CD14-positive monocyte (primary cell): ENCODE measurements at regions not wholly inside any gene's neighbourhood (a gene's known extent, or its start where the extent isn't known, plus 50 kb on each side); places are given as distances from the start of the nearest gene placed in this dataset.

Experiments used
- DNase-seq, 3 donors: peaks; one replicate each; pipeline ENCODE4 v3.0.0-alpha.2; 2011 to 2022
- H2AFZ ChIP-seq: 2 replicates; pipeline ENCODE4 v1.6.0; 2012; ENCODE audit warnings: mild to moderate bottlenecking, low read depth, low read length, inconsistent platforms; ENCODE audit not compliant: insufficient read depth, poor library complexity, severe bottlenecking
- H3K27ac ChIP-seq, 2 donors: 1 replicate in 1 of 2; 2 replicates in 1 of 2; pipeline ENCODE4 v1.5.1; 2012 to 2013; ENCODE audit warnings: low read length in 2 of 2, control low read depth in 1 of 2, inconsistent platforms in 1 of 2, low read depth in 1 of 2, mild to moderate bottlenecking in 1 of 2
- H3K27me3 ChIP-seq, 2 donors: one replicate each; pipeline versions ENCODE4 v1.6.0 to v1.6.1; 2011 to 2013; ENCODE audit warnings: low read length in 2 of 2; ENCODE audit not compliant: control insufficient read depth in 2 of 2, insufficient read depth in 2 of 2
- H3K36me3 ChIP-seq, 2 donors: replicated peaks in 1 of 2; 1 replicate in 1 of 2; 2 replicates in 1 of 2; pipeline versions ENCODE4 v1.5.1 to v1.6.1; 2012 to 2013; ENCODE audit warnings: low read length in 2 of 2, control low read depth in 1 of 2, inconsistent platforms in 1 of 2, mild to moderate bottlenecking in 1 of 2; ENCODE audit not compliant: insufficient read depth in 2 of 2, control insufficient read depth in 1 of 2
- H3K4me1 ChIP-seq, 2 donors: 1 replicate in 1 of 2; 2 replicates in 1 of 2; pipeline versions ENCODE4 v1.5.1 to v1.6.1; 2012 to 2013; ENCODE audit warnings: low read length in 2 of 2, control low read depth in 1 of 2, inconsistent platforms in 1 of 2, mild to moderate bottlenecking in 1 of 2, moderate library complexity in 1 of 2; ENCODE audit not compliant: insufficient read depth in 2 of 2, control insufficient read depth in 1 of 2
- H3K4me2 ChIP-seq: replicated peaks from 2 replicates; pipeline ENCODE3; 2012; ENCODE audit warnings: low read length, moderate library complexity, mild to moderate bottlenecking; ENCODE audit not compliant: poor library complexity, severe bottlenecking; ENCODE audit errors: extremely low read depth
- H3K4me3 ChIP-seq, 3 experiments: fragments of 200-600 bp in 1 of 3; sonication (generic) in 1 of 3; replicated peaks in 1 of 3; 1 replicate in 2 of 3; 2 replicates in 1 of 3; pipeline ENCODE4 v1.5.1; 2011 to 2013; ENCODE audit warnings: low read length in 3 of 3, mild to moderate bottlenecking in 3 of 3, control low read depth in 2 of 3, low read depth in 2 of 3, inconsistent platforms in 1 of 3, moderate library complexity in 1 of 3
- H3K79me2 ChIP-seq: 2 replicates; pipeline ENCODE4 v1.6.0; 2012; ENCODE audit warnings: mild to moderate bottlenecking, control low read depth, inconsistent platforms, low read length, moderate library complexity; ENCODE audit not compliant: insufficient read depth
- H3K9ac ChIP-seq: 2 replicates; pipeline ENCODE4 v1.6.0; 2017; ENCODE audit warnings: low read length, mild to moderate bottlenecking; ENCODE audit not compliant: insufficient read depth, poor library complexity, severe bottlenecking
- H3K9me3 ChIP-seq, 2 donors: replicated peaks in 1 of 2; 1 replicate in 1 of 2; 2 replicates in 1 of 2; pipeline versions ENCODE4 v1.5.1 to v1.6.1; 2012 to 2013; ENCODE audit warnings: low read length in 2 of 2, control low read depth in 1 of 2; ENCODE audit not compliant: control insufficient read depth in 1 of 2, insufficient read depth in 1 of 2
- H4K20me1 ChIP-seq: 2 replicates; pipeline ENCODE4 v1.6.0; 2012; ENCODE audit warnings: mild to moderate bottlenecking, low read length, control low read depth, moderate library complexity; ENCODE audit not compliant: insufficient read depth
- H3K27ac Mint-ChIP-seq, 7 donors: one replicate each; pipeline ENCODE4 v1.8.0; 2020; ENCODE audit warnings: mild to moderate bottlenecking in 7 of 7, mixed read lengths in 7 of 7, moderate library complexity in 6 of 7, inconsistent platforms in 2 of 7
- H3K27me3 Mint-ChIP-seq, 3 donors: one replicate each; pipeline ENCODE4 v1.8.0; 2021 to 2022; ENCODE audit warnings: low read depth in 3 of 3, mild to moderate bottlenecking in 3 of 3, mixed read lengths in 3 of 3, moderate library complexity in 3 of 3, inconsistent platforms in 1 of 3
- H3K36me3 Mint-ChIP-seq, 2 donors: one replicate each; pipeline ENCODE4 v1.8.0; 2020; ENCODE audit warnings: mixed read lengths in 2 of 2, inconsistent platforms in 1 of 2, mild to moderate bottlenecking in 1 of 2
- H3K4me1 Mint-ChIP-seq: one replicate; pipeline ENCODE4 v1.8.0; 2020; ENCODE audit warnings: mild to moderate bottlenecking, mixed read lengths
- H3K4me3 Mint-ChIP-seq, 2 donors: one replicate each; pipeline ENCODE4 v1.8.0; 2020; ENCODE audit warnings: mild to moderate bottlenecking in 2 of 2, mixed read lengths in 2 of 2, moderate library complexity in 1 of 2
- H3K9me3 Mint-ChIP-seq, 7 donors: one replicate each; pipeline ENCODE4 v1.8.0; 2020 to 2022; ENCODE audit warnings: mixed read lengths in 7 of 7, mild to moderate bottlenecking in 6 of 7, moderate library complexity in 6 of 7, inconsistent platforms in 2 of 7
- WGBS: methylation state at CpG from one replicate; pipeline ENCODE4 v1.1.5; 2013; ENCODE audit warnings: missing lambda C conversion rate; ENCODE audit not compliant: insufficient coverage; 5-methylcytosine and 5-hydroxymethylcytosine counted together
- intact Hi-C, 2 donors: fragments of 100-400 bp; cut with micrococcal nuclease; formaldehyde crosslinking; loops; one replicate each; pipeline versions ENCODE4 v1.15.0 to v1.15.1; 2023
- TF ChIP-seq, protein P1 (sequence below): fragments of 200-600 bp; IDR thresholded peaks from one replicate; pipeline ENCODE4 v1.8.0; 2022; ENCODE audit warnings: antibody characterized with exemption, mild to moderate bottlenecking

GRCh38 chr9:109972026-109972882 lies 192.3 kb downstream of the PALM2AKAP2 start:
- Histone ChIP-seq H3K4me3 (no peak overlapping the region), H3K4me2 (no peak overlapping the region), H4K20me1 (no peaks in the 10 kb centered on the region), H3K79me2 (no peaks in the 10 kb centered on the region), H3K4me1 (peaks cover 54 to 61% of the 10 kb centered on the region in 2 donors), H3K9ac (no peak overlapping the region), H3K27me3 (peaks cover 0 to 2% of the 10 kb centered on the region in 2 donors), H2AFZ (no peak overlapping the region), H3K9me3 (no peaks in the 10 kb centered on the region), H3K27ac (peak overlapping the region in 1 of 2 donors; percentile 24), H3K36me3 (no peaks in the 10 kb centered on the region)
- 56% methylated on average over 3 of the region's 6 CpGs for WGBS
- Mint-ChIP-seq H3K27me3 (peaks cover 0 to 5% (median 0%) of the 10 kb centered on the region in 3 donors), H3K36me3 (peaks cover 0 to 1% of the 10 kb centered on the region in 2 donors), H3K4me1 (peaks cover 64% of the 10 kb centered on the region), H3K9me3 (no peaks in the 10 kb centered on the region), H3K4me3 (no peak overlapping the region), H3K27ac (peak overlapping the region in 5 of 7 donors; percentile 7 to 77 (median 39))
- TF ChIP-seq, protein P1, sequence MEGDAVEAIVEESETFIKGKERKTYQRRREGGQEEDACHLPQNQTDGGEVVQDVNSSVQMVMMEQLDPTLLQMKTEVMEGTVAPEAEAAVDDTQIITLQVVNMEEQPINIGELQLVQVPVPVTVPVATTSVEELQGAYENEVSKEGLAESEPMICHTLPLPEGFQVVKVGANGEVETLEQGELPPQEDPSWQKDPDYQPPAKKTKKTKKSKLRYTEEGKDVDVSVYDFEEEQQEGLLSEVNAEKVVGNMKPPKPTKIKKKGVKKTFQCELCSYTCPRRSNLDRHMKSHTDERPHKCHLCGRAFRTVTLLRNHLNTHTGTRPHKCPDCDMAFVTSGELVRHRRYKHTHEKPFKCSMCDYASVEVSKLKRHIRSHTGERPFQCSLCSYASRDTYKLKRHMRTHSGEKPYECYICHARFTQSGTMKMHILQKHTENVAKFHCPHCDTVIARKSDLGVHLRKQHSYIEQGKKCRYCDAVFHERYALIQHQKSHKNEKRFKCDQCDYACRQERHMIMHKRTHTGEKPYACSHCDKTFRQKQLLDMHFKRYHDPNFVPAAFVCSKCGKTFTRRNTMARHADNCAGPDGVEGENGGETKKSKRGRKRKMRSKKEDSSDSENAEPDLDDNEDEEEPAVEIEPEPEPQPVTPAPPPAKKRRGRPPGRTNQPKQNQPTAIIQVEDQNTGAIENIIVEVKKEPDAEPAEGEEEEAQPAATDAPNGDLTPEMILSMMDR, result peak; percentile 32
- DNase-seq, result peak; percentile 67 to 89 (median 80)
- intact Hi-C loops, result loop anchor here in 1 of 2 donors (5.0 kb wide), 2 partner anchors 80 to 175 kb away; no protein-coding TSS in a partner anchor

DNA sequence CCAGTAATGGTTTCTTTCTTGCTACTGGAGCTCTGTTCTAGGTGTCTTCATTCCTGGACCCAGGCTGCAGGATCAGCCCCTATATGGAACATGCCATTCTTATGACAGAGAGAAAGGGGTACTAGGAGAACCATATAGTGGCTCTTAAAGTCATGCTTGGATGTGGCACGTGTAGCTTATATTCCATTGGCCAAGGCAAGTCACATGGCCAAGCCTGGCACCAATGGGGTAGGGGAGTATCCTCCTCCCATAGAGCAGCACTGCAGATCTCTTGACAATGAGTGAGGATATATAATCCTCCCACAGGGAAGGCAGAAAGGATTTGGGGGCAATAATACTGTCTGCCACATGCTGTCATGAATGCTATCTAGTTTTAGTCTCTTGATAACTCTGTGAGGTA lies 193.3 kb downstream of the PALM2AKAP2 start:
- Mint-ChIP-seq H3K9me3 (no peaks in the 10 kb centered on the region), H3K27ac (peak overlapping the region in 2 of 7 donors; percentile 34 to 74), H3K36me3 (peaks cover 0 to 1% of the 10 kb centered on the region in 2 donors), H3K4me1 (peaks cover 54% of the 10 kb centered on the region), H3K4me3 (no peak overlapping the region), H3K27me3 (peaks cover 3 to 8% (median 3%) of the 10 kb centered on the region in 3 donors)
- H3K27ac ChIP-seq, result no peak overlapping the region
- no peak overlapping the region for H3K4me2 ChIP-seq
- no peak overlapping the region for H3K4me3 ChIP-seq
- H2AFZ ChIP-seq, result no peak overlapping the region
- no peaks in the 10 kb centered on the region for H4K20me1 ChIP-seq
- TF ChIP-seq, protein P1, result no peak
- no peaks in the 10 kb centered on the region for H3K36me3 ChIP-seq
- intact Hi-C loops, result loop anchor here in 1 of 2 donors (5.0 kb wide), 2 partner anchors 79 to 174 kb away; no protein-coding TSS in a partner anchor
- H3K27me3 ChIP-seq, result peaks cover 0 to 2% of the 10 kb centered on the region in 2 donors
- no peaks in the 10 kb centered on the region for H3K79me2 ChIP-seq
- no peak for DNase-seq
- peaks cover 44 to 50% of the 10 kb centered on the region in 2 donors for H3K4me1 ChIP-seq
- no peak overlapping the region for H3K9ac ChIP-seq
- WGBS, result no CpG with 5 or more reads among the region's 1 CpG
- no peaks in the 10 kb centered on the region for H3K9me3 ChIP-seq
